ENCODE measurements at regions not wholly inside any gene's neighbourhood (a gene's known extent, or its start where the extent isn't known, plus 50 kb on each side); places are given as distances from the start of the nearest gene placed in this dataset.

GRCh38 chr2:145112467-145112866, 592.5 kb upstream of the ZEB2 start:
- no peak for TF ChIP-seq ZNF394 (tag by site-specific recombination; IDR thresholded peaks at IDR 0.05; ENCODE audit: borderline replicate concordance)
- no peak for TF ChIP-seq ZNF221 (tag by site-specific recombination; IDR thresholded peaks at IDR 0.05; ENCODE audit: borderline replicate concordance)
- TF ChIP-seq CTCF (tag by site-specific recombination; IDR thresholded peaks at IDR 0.05) = no peak
- TF ChIP-seq OVOL3 (tag by site-specific recombination; IDR thresholded peaks at IDR 0.05) = no peak
- no peak for TF ChIP-seq PRDM4 (tag by site-specific recombination; IDR thresholded peaks at IDR 0.05)
- no peak for TF ChIP-seq ZNF585B (tag by site-specific recombination; IDR thresholded peaks at IDR 0.05)
- no peak for TF ChIP-seq REST (tag by site-specific recombination; IDR thresholded peaks at IDR 0.05)
- TF ChIP-seq ZBTB44 (tag by site-specific recombination; IDR thresholded peaks at IDR 0.05) = no peak
- no peak for TF ChIP-seq KLF10 (tag by site-specific recombination; IDR thresholded peaks at IDR 0.05)
- no peak for TF ChIP-seq ZNF16 (tag by site-specific recombination; IDR thresholded peaks at IDR 0.05; ENCODE audit: low read depth)
- TF ChIP-seq ZNF501 (tag by site-specific recombination; IDR thresholded peaks at IDR 0.05) = no peak
- TF ChIP-seq ZBTB49 (tag by site-specific recombination; IDR thresholded peaks at IDR 0.05; ENCODE audit: low read depth) = no peak
- TF ChIP-seq ZNF416 (tag by site-specific recombination; IDR thresholded peaks at IDR 0.05) = no peak

All from HEK293 (cell line).